ENCODE measurements at regions not wholly inside any gene's neighbourhood (a gene's known extent, or its start where the extent isn't known, plus 50 kb on each side); places are given as distances from the start of the nearest gene placed in this dataset.
"Not testable (repeated sequence)": the region's sequence is repeated elsewhere in the genome, so short reads cannot be mapped to it uniquely, and the experiment has no call there.

DNA sequence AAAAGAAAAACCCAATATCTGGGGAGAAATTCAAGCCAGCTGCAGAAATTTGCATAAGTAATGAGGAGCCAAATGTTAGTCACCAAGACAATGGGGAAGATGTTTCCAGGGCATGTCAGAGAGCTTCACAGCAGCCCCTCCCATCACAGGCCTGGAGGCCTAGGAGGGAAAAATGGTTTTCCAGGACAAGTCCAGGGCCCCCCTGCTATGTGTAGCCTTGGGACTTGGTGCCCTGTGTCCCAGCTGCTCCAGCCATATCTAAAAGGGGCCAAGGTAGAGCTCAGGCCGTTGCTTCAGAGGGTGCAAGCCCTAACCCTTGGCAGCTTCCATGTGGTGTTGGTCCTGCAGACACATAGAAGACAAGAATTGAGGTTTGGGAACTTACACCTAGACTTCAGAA, 76.9 kb downstream of the CCDC59 start:
- H3K9ac ChIP-seq (ENCODE audit: insufficient read depth in 1 of 2, low read depth in 2 of 2, low read length in 2 of 2); POLR2A ChIA-PET; H2AFZ ChIP-seq (ENCODE audit: low read depth, low read length); FAIRE-seq; ATAC-seq; DNase-seq (ENCODE audit: extremely low read depth in 1 of 4, low spot score in 3 of 4); CTCF ChIA-PET (ENCODE audit: low intra/inter-chr PET ratio); H3K9me1 ChIP-seq (ENCODE audit: control insufficient read depth, insufficient read depth, low read length); H3K36me3 ChIP-seq (ENCODE audit: control insufficient read depth, insufficient read depth, low read length); H3K79me2 ChIP-seq (ENCODE audit: control insufficient read depth, insufficient read depth, low read length); H3K4me2 ChIP-seq (ENCODE audit: insufficient read depth, low read length); in situ Hi-C loops (cut with MboI); BruUV-seq (replicated peaks); H3K9me3 ChIP-seq (replicated peaks; ENCODE audit: control insufficient read depth, insufficient read depth, low read depth, low read length); H4K20me1 ChIP-seq (replicated peaks; ENCODE audit: control insufficient read depth, insufficient read depth, low read length); H3K4me3 ChIP-seq; H3K27me3 ChIP-seq (ENCODE audit: control insufficient read depth in 2 of 2, insufficient read depth in 2 of 2, low read length in 2 of 2); H3K4me1 ChIP-seq (replicated peaks in 1 of 2; ENCODE audit: control insufficient read depth in 2 of 2, insufficient read depth in 2 of 2, low read length in 2 of 2); H3K27ac ChIP-seq (ENCODE audit: extremely low read depth, low read depth, low read length); intact Hi-C loops (cut with micrococcal nuclease): not testable (repeated sequence)
- 0% methylated on average over 1 of the region's 1 CpG for WGBS (ENCODE audit: insufficient coverage, low coverage, missing lambda C conversion rate)
- peak; percentile 35 for TF ChIP-seq ZFP36 (IDR thresholded peaks at IDR 0.05; ENCODE audit: low read depth, low read length, partially characterized antibody)

DNA sequence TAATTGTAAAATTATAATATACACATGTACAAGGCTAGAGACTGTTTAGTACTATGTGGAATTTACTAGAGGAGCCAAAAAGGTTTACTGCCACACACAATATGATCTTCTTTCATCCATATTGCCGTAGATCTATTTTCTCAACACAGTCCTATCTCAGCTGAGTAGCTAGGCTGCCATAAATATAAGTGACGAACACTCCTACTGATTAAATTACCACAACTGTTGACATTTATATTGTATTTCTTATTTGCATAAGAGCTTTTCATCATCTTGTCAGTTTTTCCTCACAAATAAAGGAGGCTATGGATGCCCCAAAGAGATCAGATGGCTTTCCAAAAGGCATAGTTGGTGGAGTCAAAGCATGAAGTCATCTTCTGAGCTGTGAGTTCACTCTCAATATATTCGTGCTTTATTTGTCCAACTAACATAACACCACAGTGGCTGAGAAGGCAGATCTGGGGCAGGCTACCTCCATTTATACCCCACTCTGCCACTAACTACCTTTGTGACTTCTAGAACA, 78.6 kb downstream of the CCDC59 start:
- no peaks in the 10 kb centered on the region for H3K4me1 ChIP-seq (replicated peaks in 1 of 2; ENCODE audit: control insufficient read depth in 2 of 2, insufficient read depth in 2 of 2, low read length in 2 of 2)
- DNase-seq (ENCODE audit: extremely low read depth in 1 of 4, low spot score in 3 of 4): no peak
- WGBS (ENCODE audit: insufficient coverage, low coverage, missing lambda C conversion rate): 3% methylated on average over 3 of the region's 3 CpGs
- no peak overlapping the region for H3K9ac ChIP-seq (ENCODE audit: insufficient read depth in 1 of 2, low read depth in 2 of 2, low read length in 2 of 2)
- POLR2A ChIA-PET: no interaction called here
- no peaks in the 10 kb centered on the region for H3K27me3 ChIP-seq (ENCODE audit: control insufficient read depth in 2 of 2, insufficient read depth in 2 of 2, low read length in 2 of 2)
- no peaks in the 10 kb centered on the region for H3K79me2 ChIP-seq (ENCODE audit: control insufficient read depth, insufficient read depth, low read length)
- CTCF ChIA-PET (ENCODE audit: low intra/inter-chr PET ratio): no interaction called here
- no peaks in the 10 kb centered on the region for H4K20me1 ChIP-seq (replicated peaks; ENCODE audit: control insufficient read depth, insufficient read depth, low read length)
- no peak for ATAC-seq
- intact Hi-C loops (cut with micrococcal nuclease) (no loop called here), in situ Hi-C loops (cut with MboI) (no loop called here)
- no peaks in the 10 kb centered on the region for H3K36me3 ChIP-seq (ENCODE audit: control insufficient read depth, insufficient read depth, low read length)
- no peak overlapping the region for H3K4me2 ChIP-seq (ENCODE audit: insufficient read depth, low read length)
- H3K4me3 ChIP-seq: no peak overlapping the region
- H3K9me1 ChIP-seq (ENCODE audit: control insufficient read depth, insufficient read depth, low read length): no peaks in the 10 kb centered on the region
- H3K9me3 ChIP-seq (replicated peaks; ENCODE audit: control insufficient read depth, insufficient read depth, low read depth, low read length): 0 out of 2 replicates have a peak, but pooled peaks cover 2% of the 10 kb centered on the region
- H2AFZ ChIP-seq (ENCODE audit: low read depth, low read length): no peak overlapping the region
- no peak overlapping the region for H3K27ac ChIP-seq (ENCODE audit: extremely low read depth, low read depth, low read length)
- FAIRE-seq: no peak
- BruUV-seq (replicated peaks): no TSS peak
- TF ChIP-seq MTA1 (IDR thresholded peaks at IDR 0.05; ENCODE audit: borderline replicate concordance) (no peak), CBFA2T3 (IDR thresholded peaks at IDR 0.05) (no peak), IRF2 (CRISPR knock-in tag; IDR thresholded peaks at IDR 0.05) (no peak), TGIF2 (CRISPR knock-in tag; IDR thresholded peaks at IDR 0.05) (no peak), XRCC4 (IDR thresholded peaks at IDR 0.05; ENCODE audit: extremely low read depth, insufficient read depth, insufficient read length) (no peak), ZFX (CRISPR knock-in tag; IDR thresholded peaks at IDR 0.05) (no peak), L3MBTL2 (IDR thresholded peaks at IDR 0.05) (no peak), HMG20A (CRISPR knock-in tag; conservative IDR thresholded peaks at IDR 0.05) (no peak)
- TF ChIP-seq, protein P1, sequence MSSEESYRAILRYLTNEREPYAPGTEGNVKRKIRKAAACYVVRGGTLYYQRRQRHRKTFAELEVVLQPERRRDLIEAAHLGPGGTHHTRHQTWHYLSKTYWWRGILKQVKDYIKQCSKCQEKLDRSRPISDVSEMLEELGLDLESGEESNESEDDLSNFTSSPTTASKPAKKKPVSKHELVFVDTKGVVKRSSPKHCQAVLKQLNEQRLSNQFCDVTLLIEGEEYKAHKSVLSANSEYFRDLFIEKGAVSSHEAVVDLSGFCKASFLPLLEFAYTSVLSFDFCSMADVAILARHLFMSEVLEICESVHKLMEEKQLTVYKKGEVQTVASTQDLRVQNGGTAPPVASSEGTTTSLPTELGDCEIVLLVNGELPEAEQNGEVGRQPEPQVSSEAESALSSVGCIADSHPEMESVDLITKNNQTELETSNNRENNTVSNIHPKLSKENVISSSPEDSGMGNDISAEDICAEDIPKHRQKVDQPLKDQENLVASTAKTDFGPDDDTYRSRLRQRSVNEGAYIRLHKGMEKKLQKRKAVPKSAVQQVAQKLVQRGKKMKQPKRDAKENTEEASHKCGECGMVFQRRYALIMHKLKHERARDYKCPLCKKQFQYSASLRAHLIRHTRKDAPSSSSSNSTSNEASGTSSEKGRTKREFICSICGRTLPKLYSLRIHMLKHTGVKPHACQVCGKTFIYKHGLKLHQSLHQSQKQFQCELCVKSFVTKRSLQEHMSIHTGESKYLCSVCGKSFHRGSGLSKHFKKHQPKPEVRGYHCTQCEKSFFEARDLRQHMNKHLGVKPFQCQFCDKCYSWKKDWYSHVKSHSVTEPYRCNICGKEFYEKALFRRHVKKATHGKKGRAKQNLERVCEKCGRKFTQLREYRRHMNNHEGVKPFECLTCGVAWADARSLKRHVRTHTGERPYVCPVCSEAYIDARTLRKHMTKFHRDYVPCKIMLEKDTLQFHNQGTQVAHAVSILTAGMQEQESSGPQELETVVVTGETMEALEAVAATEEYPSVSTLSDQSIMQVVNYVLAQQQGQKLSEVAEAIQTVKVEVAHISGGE (CRISPR knock-in tag; IDR thresholded peaks at IDR 0.05): no peak
- TF ChIP-seq, protein P2, sequence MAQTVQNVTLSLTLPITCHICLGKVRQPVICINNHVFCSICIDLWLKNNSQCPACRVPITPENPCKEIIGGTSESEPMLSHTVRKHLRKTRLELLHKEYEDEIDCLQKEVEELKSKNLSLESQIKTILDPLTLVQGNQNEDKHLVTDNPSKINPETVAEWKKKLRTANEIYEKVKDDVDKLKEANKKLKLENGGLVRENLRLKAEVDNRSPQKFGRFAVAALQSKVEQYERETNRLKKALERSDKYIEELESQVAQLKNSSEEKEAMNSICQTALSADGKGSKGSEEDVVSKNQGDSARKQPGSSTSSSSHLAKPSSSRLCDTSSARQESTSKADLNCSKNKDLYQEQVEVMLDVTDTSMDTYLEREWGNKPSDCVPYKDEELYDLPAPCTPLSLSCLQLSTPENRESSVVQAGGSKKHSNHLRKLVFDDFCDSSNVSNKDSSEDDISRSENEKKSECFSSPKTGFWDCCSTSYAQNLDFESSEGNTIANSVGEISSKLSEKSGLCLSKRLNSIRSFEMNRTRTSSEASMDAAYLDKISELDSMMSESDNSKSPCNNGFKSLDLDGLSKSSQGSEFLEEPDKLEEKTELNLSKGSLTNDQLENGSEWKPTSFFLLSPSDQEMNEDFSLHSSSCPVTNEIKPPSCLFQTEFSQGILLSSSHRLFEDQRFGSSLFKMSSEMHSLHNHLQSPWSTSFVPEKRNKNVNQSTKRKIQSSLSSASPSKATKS (CRISPR knock-in tag; IDR thresholded peaks at IDR 0.05): no peak

Measured in K562 (cell line).